Trophoblast cell (in vitro differentiated cells and primary cell): ENCODE measurements at regions not wholly inside any gene's neighbourhood (a gene's known extent, or its start where the extent isn't known, plus 50 kb on each side); places are given as distances from the start of the nearest gene placed in this dataset.

Experiments used
- DNase-seq, 2 donors: peaks; one replicate each; pipeline ENCODE4 v3.0.0-alpha.2; 2016
- H2AFZ ChIP-seq: 2 replicates; pipeline ENCODE4 v1.6.1; 2013; ENCODE audit warnings: low read length, moderate library complexity, mild to moderate bottlenecking; ENCODE audit not compliant: insufficient read depth, poor library complexity
- H2AK5ac ChIP-seq: 2 replicates; pipeline ENCODE4 v1.6.1; 2013; ENCODE audit warnings: mild to moderate bottlenecking, low read length
- H2BK120ac ChIP-seq: 2 replicates; pipeline ENCODE4 v1.6.1; 2013; ENCODE audit warnings: low read length, mild to moderate bottlenecking, moderate library complexity; ENCODE audit not compliant: insufficient read depth, poor library complexity
- H2BK12ac ChIP-seq: 2 replicates; pipeline ENCODE4 v1.6.1; 2013; ENCODE audit warnings: mild to moderate bottlenecking, low read length, moderate library complexity
- H2BK5ac ChIP-seq: 2 replicates; pipeline ENCODE4 v1.6.1; 2013; ENCODE audit warnings: low read length, low read depth, moderate library complexity, mild to moderate bottlenecking; ENCODE audit not compliant: poor library complexity
- H3K14ac ChIP-seq: 2 replicates; pipeline ENCODE4 v1.6.1; 2013; ENCODE audit warnings: mild to moderate bottlenecking, low read length
- H3K18ac ChIP-seq: 2 replicates; pipeline ENCODE4 v1.6.1; 2013; ENCODE audit warnings: mild to moderate bottlenecking, low read length
- H3K23ac ChIP-seq: 2 replicates; pipeline ENCODE4 v1.6.1; 2013; ENCODE audit warnings: low read length
- H3K27ac ChIP-seq: 2 replicates; pipeline ENCODE4 v1.5.1; 2013; ENCODE audit warnings: low read depth, mild to moderate bottlenecking, inconsistent platforms, low read length, moderate library complexity
- H3K27me3 ChIP-seq: 2 replicates; pipeline ENCODE4 v1.6.1; 2013; ENCODE audit warnings: inconsistent platforms, mild to moderate bottlenecking, low read length, moderate library complexity; ENCODE audit not compliant: insufficient read depth
- H3K36me3 ChIP-seq, 2 experiments: 1 replicate in 1 of 2; 2 replicates in 1 of 2; pipeline ENCODE4 v1.6.1; 2013; ENCODE audit warnings: low read length in 2 of 2, mild to moderate bottlenecking in 2 of 2, moderate library complexity in 1 of 2; ENCODE audit not compliant: insufficient read depth in 2 of 2, control insufficient read depth in 1 of 2
- H3K4ac ChIP-seq: 2 replicates; pipeline ENCODE4 v1.6.1; 2013; ENCODE audit warnings: low read depth, mild to moderate bottlenecking, low read length, moderate library complexity
- H3K4me1 ChIP-seq, 2 experiments: 1 replicate in 1 of 2; 2 replicates in 1 of 2; pipeline ENCODE4 v1.6.1; 2013; ENCODE audit warnings: low read length in 2 of 2, mild to moderate bottlenecking in 2 of 2, moderate library complexity in 1 of 2; ENCODE audit not compliant: insufficient read depth in 2 of 2, control insufficient read depth in 1 of 2
- H3K4me2 ChIP-seq: 2 replicates; pipeline ENCODE4 v1.6.1; 2013; ENCODE audit warnings: inconsistent platforms, mild to moderate bottlenecking, low read length, moderate library complexity
- H3K4me3 ChIP-seq: 2 replicates; pipeline ENCODE4 v1.5.1; 2013; ENCODE audit warnings: mild to moderate bottlenecking, low read depth, low read length, inconsistent platforms
- H3K79me1 ChIP-seq: one replicate; pipeline ENCODE4 v1.6.1; 2013; ENCODE audit warnings: low read length
- H3K79me2 ChIP-seq: 2 replicates; pipeline ENCODE4 v1.6.1; 2013; ENCODE audit warnings: low read length, mild to moderate bottlenecking; ENCODE audit not compliant: control insufficient read depth, insufficient read depth, poor library complexity
- H3K9ac ChIP-seq: 2 replicates; pipeline ENCODE4 v1.6.1; 2013; ENCODE audit warnings: mild to moderate bottlenecking, low read length
- H3K9me3 ChIP-seq: 2 replicates; pipeline ENCODE4 v1.6.1; 2013; ENCODE audit warnings: low read depth, mild to moderate bottlenecking, control low read depth, inconsistent platforms, low read length; ENCODE audit not compliant: insufficient read depth
- H4K12ac ChIP-seq: 2 replicates; pipeline ENCODE4 v1.6.1; 2013; ENCODE audit warnings: low read depth, mild to moderate bottlenecking, low read length, moderate library complexity
- H4K8ac ChIP-seq: 2 replicates; pipeline ENCODE4 v1.6.1; 2013; ENCODE audit warnings: low read depth, mild to moderate bottlenecking, low read length, moderate library complexity
- H4K91ac ChIP-seq: one replicate; pipeline ENCODE4 v1.6.1; 2013; ENCODE audit warnings: low read depth, mild to moderate bottlenecking, low read length, moderate library complexity
- whole genome bisulfite sequencing: extraction: QIAGEN DNeasy Blood & Tissue Kit; methylation state at CpG from one replicate; pipeline ENCODE4 v1.1.7; 2013; ENCODE audit warnings: missing lambda C conversion rate; ENCODE audit not compliant: insufficient read length, insufficient coverage; ENCODE audit errors: extremely low coverage; 5-methylcytosine and 5-hydroxymethylcytosine counted together

GRCh38 chr14:96744262-96744661 is 52.9 kb upstream of the VRK1 start:
- no peak overlapping the region for H3K14ac ChIP-seq
- H3K23ac ChIP-seq: no peak overlapping the region
- H4K8ac ChIP-seq: no peak overlapping the region
- H3K9ac ChIP-seq: no peak overlapping the region
- no peak overlapping the region for H3K18ac ChIP-seq
- H3K4me3 ChIP-seq: peak overlapping the region; percentile 28
- H3K4me2 ChIP-seq: no peak overlapping the region
- H2BK12ac ChIP-seq: no peak overlapping the region
- H2AFZ ChIP-seq: no peak overlapping the region
- no peaks in the 10 kb centered on the region for H3K27me3 ChIP-seq
- DNase-seq: no peak
- WGBS: no CpG with 5 or more reads among the region's 7 CpGs
- no peaks in the 10 kb centered on the region for H3K79me2 ChIP-seq
- H4K12ac ChIP-seq: no peak overlapping the region
- H3K9me3 ChIP-seq: peaks cover 4% of the 10 kb centered on the region
- H3K27ac ChIP-seq: no peak overlapping the region
- no peak overlapping the region for H2BK5ac ChIP-seq
- H4K91ac ChIP-seq: no peak overlapping the region
- no peak overlapping the region for H2BK120ac ChIP-seq
- H3K36me3 ChIP-seq: no peaks in the 10 kb centered on the region
- no peak overlapping the region for H3K4ac ChIP-seq
- peaks cover 0 to 2% of the 10 kb centered on the region in 2 experiments for H3K4me1 ChIP-seq
- no peak overlapping the region for H2AK5ac ChIP-seq
- H3K79me1 ChIP-seq: no peaks in the 10 kb centered on the region

- Histone ChIP-seq H3K79me2 (no peaks in the 10 kb centered on the region), H2BK12ac (no peak overlapping the region), H3K27me3 (no peaks in the 10 kb centered on the region), H4K91ac (no peak overlapping the region), H3K14ac (no peak overlapping the region), H3K36me3 (no peaks in the 10 kb centered on the region), H3K9ac (no peak overlapping the region), H3K23ac (no peak overlapping the region), H3K4ac (no peak overlapping the region), H3K9me3 (peaks cover 4% of the 10 kb centered on the region), H3K27ac (no peak overlapping the region), H3K4me2 (no peak overlapping the region), H3K4me3 (no peak overlapping the region), H2BK120ac (no peak overlapping the region), H3K18ac (no peak overlapping the region), H4K12ac (no peak overlapping the region), H3K79me1 (no peaks in the 10 kb centered on the region), H3K4me1 (peaks cover 0 to 2% of the 10 kb centered on the region in 2 experiments), H2AFZ (no peak overlapping the region), H2AK5ac (no peak overlapping the region), H2BK5ac (no peak overlapping the region), H4K8ac (no peak overlapping the region)
- DNase-seq: no peak
- WGBS: no CpG with 5 or more reads among the region's 4 CpGs
Measured at GRCh38 chr14:96745500-96746051, 51.6 kb upstream of the VRK1 start.

- Histone ChIP-seq H2AFZ (no peak overlapping the region), H3K4me1 (peaks cover 0 to 2% of the 10 kb centered on the region in 2 experiments), H4K8ac (no peak overlapping the region), H3K23ac (no peak overlapping the region), H3K79me1 (no peaks in the 10 kb centered on the region), H4K12ac (no peak overlapping the region), H3K9ac (no peak overlapping the region), H2BK5ac (no peak overlapping the region), H3K79me2 (no peaks in the 10 kb centered on the region), H2BK12ac (no peak overlapping the region), H3K18ac (no peak overlapping the region), H3K4me2 (no peak overlapping the region), H3K27ac (no peak overlapping the region), H3K14ac (no peak overlapping the region), H3K4me3 (no peak overlapping the region), H3K36me3 (no peaks in the 10 kb centered on the region), H3K9me3 (peaks cover 4% of the 10 kb centered on the region), H3K27me3 (no peaks in the 10 kb centered on the region), H3K4ac (no peak overlapping the region), H2BK120ac (no peak overlapping the region), H2AK5ac (no peak overlapping the region), H4K91ac (no peak overlapping the region)
- DNase-seq: no peak
- no CpG with 5 or more reads among the region's 3 CpGs for WGBS
Measured at GRCh38 chr14:96746101-96746500, 51.1 kb upstream of the VRK1 start.

- H4K91ac ChIP-seq: no peak overlapping the region
- no peak overlapping the region for H3K23ac ChIP-seq
- H3K4me2 ChIP-seq: no peak overlapping the region
- DNase-seq: no peak
- no peak overlapping the region for H2BK120ac ChIP-seq
- no peak overlapping the region for H3K4me3 ChIP-seq
- no peak overlapping the region for H3K9ac ChIP-seq
- H3K9me3 ChIP-seq: peaks cover 4% of the 10 kb centered on the region
- H3K18ac ChIP-seq: no peak overlapping the region
- no peaks in the 10 kb centered on the region for H3K27me3 ChIP-seq
- no peak overlapping the region for H3K27ac ChIP-seq
- no peak overlapping the region for H4K12ac ChIP-seq
- no peak overlapping the region for H4K8ac ChIP-seq
- no CpG with 5 or more reads among the region's 13 CpGs for WGBS
- H2AFZ ChIP-seq: no peak overlapping the region
- H3K36me3 ChIP-seq: no peaks in the 10 kb centered on the region
- H2BK5ac ChIP-seq: no peak overlapping the region
- H3K79me1 ChIP-seq: no peaks in the 10 kb centered on the region
- H3K14ac ChIP-seq: no peak overlapping the region
- no peak overlapping the region for H2AK5ac ChIP-seq
- H2BK12ac ChIP-seq: no peak overlapping the region
- H3K4ac ChIP-seq: no peak overlapping the region
- no peaks in the 10 kb centered on the region for H3K79me2 ChIP-seq
- H3K4me1 ChIP-seq: no peaks in the 10 kb centered on the region
Measured at GRCh38 chr14:96747006-96747405, 50.2 kb upstream of the VRK1 start.
